GM18858 (cell line): ENCODE measurements at regions not wholly inside any gene's neighbourhood (a gene's known extent, or its start where the extent isn't known, plus 50 kb on each side); places are given as distances from the start of the nearest gene placed in this dataset.

ENCODE experiments used
- ATAC-seq: cut with Tn5 transposase; IDR thresholded peaks from one replicate; pipeline ENCODE4 v1.9.1; 2021; ENCODE audit not compliant: unreplicated experiment

GRCh38 chr17:77001487-77001886, 133.3 kb downstream of the MGAT5B start:
- no peak for ATAC-seq

- ATAC-seq = no peak
Measured at GRCh38 chr17:77002103-77003045, 134.2 kb downstream of the MGAT5B start.

- no peak for ATAC-seq
Measured at GRCh38 chr17:77003699-77004098, 135.5 kb downstream of the MGAT5B start.

GRCh38 chr17:77006971-77007649, 133.7 kb upstream of the SEC14L1 start:
- no peak for ATAC-seq

GRCh38 chr17:77009877-77010276, 130.9 kb upstream of the SEC14L1 start:
- no peak for ATAC-seq

- no peak for ATAC-seq
Measured at GRCh38 chr17:77010667-77011066, 130.1 kb upstream of the SEC14L1 start.

- no peak for ATAC-seq
Measured at GRCh38 chr17:77011173-77012011, 129.4 kb upstream of the SEC14L1 start.

- ATAC-seq = no peak
Measured at GRCh38 chr17:77018504-77018903, 122.3 kb upstream of the SEC14L1 start.

GRCh38 chr17:77019893-77020379, 120.8 kb upstream of the SEC14L1 start:
- ATAC-seq = no peak

- no peak for ATAC-seq
Measured at GRCh38 chr17:77020973-77021372, 119.8 kb upstream of the SEC14L1 start.

- ATAC-seq = no peak
Measured at GRCh38 chr17:77022766-77023165, 118.0 kb upstream of the SEC14L1 start.

- ATAC-seq = no peak
Measured at GRCh38 chr17:77025781-77026180, 115.0 kb upstream of the SEC14L1 start.

GRCh38 chr17:77027271-77027889, 113.4 kb upstream of the SEC14L1 start:
- no peak for ATAC-seq

GRCh38 chr17:77028900-77029299, 111.9 kb upstream of the SEC14L1 start:
- ATAC-seq = no peak

- no peak for ATAC-seq
Measured at GRCh38 chr17:77032929-77033328, 107.8 kb upstream of the SEC14L1 start.

GRCh38 chr17:77033892-77034404, 106.8 kb upstream of the SEC14L1 start:
- ATAC-seq = no peak

- ATAC-seq = no peak
Measured at GRCh38 chr17:77034677-77035424, 105.9 kb upstream of the SEC14L1 start.

- ATAC-seq = no peak
Measured at GRCh38 chr17:77035526-77035925, 105.2 kb upstream of the SEC14L1 start.

GRCh38 chr17:77036136-77036840, 104.5 kb upstream of the SEC14L1 start:
- ATAC-seq = no peak
